H9 (cell line): ENCODE measurements at regions not wholly inside any gene's neighbourhood (a gene's known extent, or its start where the extent isn't known, plus 50 kb on each side); places are given as distances from the start of the nearest gene placed in this dataset.

Source experiments
- DNase-seq: peaks from one replicate; pipeline ENCODE4 v3.0.0-alpha.2; 2017
- H2AFZ ChIP-seq: one replicate; pipeline ENCODE4 v1.6.1; 2013; ENCODE audit warnings: mild to moderate bottlenecking, low read length, control low read depth, moderate library complexity
- H2AK5ac ChIP-seq: 2 replicates; pipeline ENCODE4 v1.6.1; 2013; ENCODE audit warnings: low read length, control low read depth, mixed read lengths; ENCODE audit not compliant: insufficient read length
- H2BK120ac ChIP-seq: one replicate; pipeline ENCODE4 v1.6.1; 2013; ENCODE audit warnings: low read depth, mild to moderate bottlenecking, low read length, control low read depth, inconsistent platforms; ENCODE audit not compliant: poor library complexity, severe bottlenecking
- H2BK12ac ChIP-seq: 2 replicates; pipeline ENCODE4 v1.6.1; 2013; ENCODE audit warnings: low read length, control low read depth, mixed read lengths, low read depth; ENCODE audit not compliant: insufficient read length
- H2BK15ac ChIP-seq: 2 replicates; pipeline ENCODE4 v1.6.1; 2013; ENCODE audit warnings: low read depth, low read length, control low read depth
- H2BK20ac ChIP-seq: one replicate; pipeline ENCODE4 v1.6.1; 2013; ENCODE audit warnings: low read depth, mild to moderate bottlenecking, low read length, control low read depth, inconsistent platforms; ENCODE audit not compliant: poor library complexity, severe bottlenecking
- H2BK5ac ChIP-seq: 2 replicates; pipeline ENCODE4 v1.6.1; 2013; ENCODE audit warnings: low read length, control low read depth, mixed read lengths; ENCODE audit not compliant: insufficient read length
- H3K14ac ChIP-seq: 2 replicates; pipeline ENCODE4 v1.6.1; 2013; ENCODE audit warnings: low read length, control low read depth; ENCODE audit not compliant: insufficient read depth
- H3K18ac ChIP-seq: 2 replicates; pipeline ENCODE4 v1.6.1; 2013; ENCODE audit warnings: low read depth, mild to moderate bottlenecking, mixed read lengths, low read length, control low read depth; ENCODE audit not compliant: insufficient read length
- H3K23ac ChIP-seq: 2 replicates; pipeline ENCODE4 v1.6.1; 2013; ENCODE audit warnings: low read length, control low read depth, mixed read lengths, low read depth; ENCODE audit not compliant: insufficient read length
- H3K23me2 ChIP-seq: 2 replicates; pipeline ENCODE4 v1.6.1; 2013; ENCODE audit warnings: low read depth, mild to moderate bottlenecking, mixed read lengths, low read length, control low read depth; ENCODE audit not compliant: insufficient read length, poor library complexity, severe bottlenecking
- H3K27ac ChIP-seq: 2 replicates; pipeline ENCODE4 v1.5.1; 2013; ENCODE audit warnings: low read length, control low read depth, mixed read lengths, low read depth; ENCODE audit not compliant: insufficient read length
- H3K27me3 ChIP-seq: 2 replicates; pipeline ENCODE4 v1.6.1; 2013; ENCODE audit warnings: low read length, control low read depth, inconsistent platforms; ENCODE audit not compliant: insufficient read depth
- H3K4ac ChIP-seq: 2 replicates; pipeline ENCODE4 v1.6.1; 2013; ENCODE audit warnings: low read depth, mild to moderate bottlenecking, control low read depth, inconsistent platforms, low read length, moderate library complexity
- H3K4me1 ChIP-seq: 2 replicates; pipeline ENCODE4 v1.6.1; 2013; ENCODE audit warnings: low read length, control low read depth, inconsistent platforms; ENCODE audit not compliant: insufficient read depth
- H3K4me2 ChIP-seq: 2 replicates; pipeline ENCODE4 v1.6.1; 2013; ENCODE audit warnings: low read length, control low read depth, mixed read lengths; ENCODE audit not compliant: insufficient read length, insufficient read depth
- H3K56ac ChIP-seq: 2 replicates; pipeline ENCODE4 v1.6.1; 2013; ENCODE audit warnings: low read depth, mild to moderate bottlenecking, mixed read lengths, low read length, control low read depth; ENCODE audit not compliant: insufficient read length
- H3K79me1 ChIP-seq: 2 replicates; pipeline ENCODE4 v1.6.1; 2013; ENCODE audit warnings: low read depth, mild to moderate bottlenecking, moderate library complexity, low read length, control low read depth, inconsistent platforms; ENCODE audit not compliant: insufficient read depth, poor library complexity, severe bottlenecking
- H3K79me2 ChIP-seq: 2 replicates; pipeline ENCODE4 v1.6.1; 2013; ENCODE audit warnings: low read length, control low read depth, inconsistent platforms; ENCODE audit not compliant: insufficient read depth
- H3K9ac ChIP-seq: 2 replicates; pipeline ENCODE4 v1.6.1; 2013; ENCODE audit warnings: low read length, control low read depth, mixed read lengths; ENCODE audit not compliant: insufficient read length; ENCODE audit errors: extremely low read depth
- H3K9me3 ChIP-seq: one replicate; pipeline ENCODE4 v1.6.1; 2013; ENCODE audit warnings: low read depth, low read length, inconsistent platforms; ENCODE audit not compliant: control insufficient read depth
- H3T11ph ChIP-seq: one replicate; pipeline ENCODE4 v1.6.1; 2013; ENCODE audit warnings: mild to moderate bottlenecking, low read length, control low read depth, inconsistent platforms
- H4K20me1 ChIP-seq: one replicate; pipeline ENCODE4 v1.6.1; 2013; ENCODE audit not compliant: control insufficient read depth, insufficient read length, insufficient read depth
- H4K5ac ChIP-seq: 2 replicates; pipeline ENCODE4 v1.6.1; 2013; ENCODE audit warnings: low read depth, mild to moderate bottlenecking, mixed read lengths, low read length, control low read depth; ENCODE audit not compliant: insufficient read length
- H4K8ac ChIP-seq: replicated peaks from 2 replicates; pipeline ENCODE4 v1.6.1; 2013; ENCODE audit warnings: low read length, control low read depth, mixed read lengths, low read depth; ENCODE audit not compliant: insufficient read length
- H4K91ac ChIP-seq: 2 replicates; pipeline ENCODE4 v1.6.1; 2013; ENCODE audit warnings: low read depth, mild to moderate bottlenecking, moderate library complexity, mixed read lengths, low read length, control low read depth; ENCODE audit not compliant: insufficient read length
- H3K27ac Mint-ChIP-seq, 3 experiments: 2 replicates in 2 of 3; 3 replicates in 1 of 3; pipeline ENCODE4 v1.8.0; 2020 to 2021; ENCODE audit warnings: mixed read lengths in 3 of 3, mild to moderate bottlenecking in 1 of 3, moderate library complexity in 1 of 3
- H3K27me3 Mint-ChIP-seq: 2 replicates; pipeline ENCODE4 v1.8.0; 2021; ENCODE audit warnings: low read depth, mild to moderate bottlenecking, moderate library complexity, mixed read lengths
- H3K36me3 Mint-ChIP-seq, 3 experiments: 2 replicates in 2 of 3; 3 replicates in 1 of 3; pipeline ENCODE4 v1.8.0; 2020 to 2021; ENCODE audit warnings: low read depth in 3 of 3, mixed read lengths in 3 of 3; ENCODE audit not compliant: insufficient read depth in 1 of 3
- H3K4me1 Mint-ChIP-seq, 2 experiments: 2 replicates each; pipeline ENCODE4 v1.8.0; 2020; ENCODE audit warnings: mixed read lengths in 2 of 2
- H3K4me3 Mint-ChIP-seq, 2 experiments: 2 replicates in 1 of 2; 3 replicates in 1 of 2; pipeline ENCODE4 v1.8.0; 2020 to 2021; ENCODE audit warnings: mild to moderate bottlenecking in 2 of 2, mixed read lengths in 2 of 2, moderate library complexity in 1 of 2
- H3K9me3 Mint-ChIP-seq, 2 experiments: 2 replicates in 1 of 2; 3 replicates in 1 of 2; pipeline ENCODE4 v1.8.0; 2020; ENCODE audit warnings: mild to moderate bottlenecking in 2 of 2, mixed read lengths in 2 of 2, moderate library complexity in 1 of 2
- TF ChIP-seq, protein P1 (sequence below): fragments of 200-600 bp; sonication (generic); conservative IDR thresholded peaks from 3 replicates; pipeline ENCODE4 v1.8.0; 2021; ENCODE audit warnings: antibody characterized with exemption, mild to moderate bottlenecking

DNA sequence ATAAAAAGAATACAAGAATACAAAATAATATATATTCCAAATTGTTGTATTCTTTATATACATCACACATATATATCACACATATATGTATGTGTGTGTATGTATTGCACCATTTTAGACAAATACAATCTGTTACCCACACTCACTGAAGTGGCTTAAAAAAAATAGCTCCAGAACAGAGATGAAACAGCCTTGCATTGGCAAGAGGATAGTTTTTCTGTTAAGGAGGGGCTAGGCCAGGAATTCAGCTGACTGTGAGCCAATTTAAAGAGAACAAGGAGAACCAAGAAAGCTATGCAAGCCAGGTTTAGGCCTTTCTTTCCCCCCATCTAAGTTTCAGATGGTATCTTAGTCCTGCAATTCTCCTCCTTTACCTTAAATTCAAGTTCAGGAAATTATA, 257.5 kb downstream of the MZT1 start:
- Histone ChIP-seq H2AFZ (no peak overlapping the region), H3K27me3 (no peaks in the 10 kb centered on the region), H3K56ac (no peak overlapping the region), H3K79me1 (no peaks in the 10 kb centered on the region), H3K4ac (no peak overlapping the region), H3K23ac (no peak overlapping the region), H3K14ac (no peak overlapping the region), H2BK15ac (no peak overlapping the region), H4K20me1 (no peaks in the 10 kb centered on the region), H4K91ac (no peak overlapping the region), H4K5ac (no peak overlapping the region), H3K18ac (no peak overlapping the region), H2BK120ac (no peak overlapping the region), H4K8ac (no peak overlapping the region), H2BK20ac (no peak overlapping the region), H3K23me2 (no peaks in the 10 kb centered on the region), H2BK12ac (no peak overlapping the region), H3K4me1 (no peaks in the 10 kb centered on the region), H3K9ac (no peak overlapping the region), H3K27ac (no peak overlapping the region), H3T11ph (no peak overlapping the region), H3K79me2 (no peaks in the 10 kb centered on the region), H2BK5ac (no peak overlapping the region), H2AK5ac (no peak overlapping the region), H3K9me3 (no peaks in the 10 kb centered on the region), H3K4me2 (no peak overlapping the region)
- H3K36me3 Mint-ChIP-seq = no peaks in the 10 kb centered on the region
- H3K4me3 Mint-ChIP-seq = no peak overlapping the region
- H3K9me3 Mint-ChIP-seq = no peaks in the 10 kb centered on the region
- no peak overlapping the region for H3K27ac Mint-ChIP-seq
- no peak for DNase-seq
- peaks cover 1% of the 10 kb centered on the region; the same call in 1 of the 2 replicates for H3K27me3 Mint-ChIP-seq
- peaks cover 4% of the 10 kb centered on the region in 2 experiments; a peak in 3 of 4 replicates for H3K4me1 Mint-ChIP-seq
- TF ChIP-seq, protein P1, sequence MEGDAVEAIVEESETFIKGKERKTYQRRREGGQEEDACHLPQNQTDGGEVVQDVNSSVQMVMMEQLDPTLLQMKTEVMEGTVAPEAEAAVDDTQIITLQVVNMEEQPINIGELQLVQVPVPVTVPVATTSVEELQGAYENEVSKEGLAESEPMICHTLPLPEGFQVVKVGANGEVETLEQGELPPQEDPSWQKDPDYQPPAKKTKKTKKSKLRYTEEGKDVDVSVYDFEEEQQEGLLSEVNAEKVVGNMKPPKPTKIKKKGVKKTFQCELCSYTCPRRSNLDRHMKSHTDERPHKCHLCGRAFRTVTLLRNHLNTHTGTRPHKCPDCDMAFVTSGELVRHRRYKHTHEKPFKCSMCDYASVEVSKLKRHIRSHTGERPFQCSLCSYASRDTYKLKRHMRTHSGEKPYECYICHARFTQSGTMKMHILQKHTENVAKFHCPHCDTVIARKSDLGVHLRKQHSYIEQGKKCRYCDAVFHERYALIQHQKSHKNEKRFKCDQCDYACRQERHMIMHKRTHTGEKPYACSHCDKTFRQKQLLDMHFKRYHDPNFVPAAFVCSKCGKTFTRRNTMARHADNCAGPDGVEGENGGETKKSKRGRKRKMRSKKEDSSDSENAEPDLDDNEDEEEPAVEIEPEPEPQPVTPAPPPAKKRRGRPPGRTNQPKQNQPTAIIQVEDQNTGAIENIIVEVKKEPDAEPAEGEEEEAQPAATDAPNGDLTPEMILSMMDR = no peak
